WTC11 (cell line): ENCODE measurements at regions not wholly inside any gene's neighbourhood (a gene's known extent, or its start where the extent isn't known, plus 50 kb on each side); places are given as distances from the start of the nearest gene placed in this dataset.

ENCODE experiments used
- ATAC-seq: fragments of 200-7000 bp; cut with Tn5 transposase; 2 replicates; pipeline ENCODE4 v1.10.0; 2021; ENCODE audit warnings: mild to moderate bottlenecking, moderate library complexity
- CTCF ChIA-PET: fragments of 300-600 bp; sonication (Branson Sonifier 250); formaldehyde crosslinking; loops from one replicate; lab custom pipeline; 2021; ENCODE audit warnings: antibody characterized with exemption; lab: Charles Lee
- POLR2A ChIA-PET: fragments of 350-600 bp; sonication (Branson Sonifier 250); formaldehyde crosslinking; loops from one replicate; lab custom pipeline; 2021; ENCODE audit warnings: antibody characterized with exemption; lab: Charles Lee
- DNase-seq: peaks from one replicate; pipeline ENCODE4 v3.0.0; 2021; ENCODE audit warnings: low spot score
- H3K27ac Mint-ChIP-seq: 2 replicates; pipeline ENCODE4 v1.8.0; 2021; ENCODE audit warnings: mixed read lengths
- H3K27me3 Mint-ChIP-seq: 2 replicates; pipeline ENCODE4 v1.8.0; 2021; ENCODE audit warnings: low read depth, mild to moderate bottlenecking, moderate library complexity, mixed read lengths
- H3K36me3 Mint-ChIP-seq: 2 replicates; pipeline ENCODE4 v1.8.0; 2021; ENCODE audit warnings: mixed read lengths
- H3K4me1 Mint-ChIP-seq: 2 replicates; pipeline ENCODE4 v1.8.0; 2022; ENCODE audit warnings: mixed read lengths
- H3K4me3 Mint-ChIP-seq: 2 replicates; pipeline ENCODE4 v1.8.0; 2021; ENCODE audit warnings: mild to moderate bottlenecking, moderate library complexity, mixed read lengths
- H3K9me3 Mint-ChIP-seq: 2 replicates; pipeline ENCODE4 v1.8.0; 2021; ENCODE audit warnings: mixed read lengths
- ATF3 ChIP-seq: sonication (generic); formaldehyde crosslinking; conservative IDR thresholded peaks from 2 replicates; pipeline ENCODE4 v1.8.1; 2022; ENCODE audit warnings: mild to moderate bottlenecking, missing genetic modification reagents
- E2F4 ChIP-seq: sonication (generic); formaldehyde crosslinking; IDR thresholded peaks from 2 replicates; pipeline ENCODE4 v1.8.1; 2022; ENCODE audit warnings: low read depth, mild to moderate bottlenecking, moderate library complexity, missing genetic modification reagents, borderline replicate concordance
- ELF4 ChIP-seq: sonication (generic); formaldehyde crosslinking; IDR thresholded peaks from 2 replicates; pipeline ENCODE4 v1.8.1; 2022; ENCODE audit warnings: low read depth, mild to moderate bottlenecking, moderate library complexity, missing genetic modification reagents
- ERG ChIP-seq: fragments of 250-450 bp; sonication (Bioruptor Pico); IDR thresholded peaks from 2 replicates; pipeline ENCODE4 v1.8.0; 2021; ENCODE audit warnings: mild to moderate bottlenecking
- FOXK1 ChIP-seq: sonication (generic); formaldehyde crosslinking; IDR thresholded peaks from 2 replicates; pipeline ENCODE4 v1.8.0; 2022; ENCODE audit warnings: mild to moderate bottlenecking, moderate library complexity, missing genetic modification reagents
- JAZF1 ChIP-seq: fragments of 250-450 bp; sonication (Bioruptor Pico); IDR thresholded peaks from 2 replicates; pipeline ENCODE4 v1.9.0; 2021; ENCODE audit warnings: moderate library complexity, mild to moderate bottlenecking, inconsistent platforms
- MYBL2 ChIP-seq: sonication (generic); formaldehyde crosslinking; IDR thresholded peaks from 2 replicates; pipeline ENCODE4 v1.8.1; 2023; ENCODE audit warnings: mild to moderate bottlenecking, moderate library complexity, missing genetic modification reagents
- PRDM15 ChIP-seq: sonication (generic); formaldehyde crosslinking; IDR thresholded peaks from 2 replicates; pipeline ENCODE4 v1.8.0; 2022; ENCODE audit warnings: missing genetic modification reagents
- RORB ChIP-seq: fragments of 250-450 bp; sonication (Bioruptor Pico); IDR thresholded peaks from 2 replicates; pipeline ENCODE4 v1.9.0; 2021; ENCODE audit warnings: mild to moderate bottlenecking
- SP1 ChIP-seq: sonication (generic); formaldehyde crosslinking; conservative IDR thresholded peaks from 2 replicates; pipeline ENCODE4 v1.8.1; 2022; ENCODE audit warnings: missing genetic modification reagents
- TEAD4 ChIP-seq: sonication (generic); formaldehyde crosslinking; IDR thresholded peaks from 2 replicates; pipeline ENCODE4 v1.8.0; 2022; ENCODE audit warnings: mild to moderate bottlenecking, missing genetic modification reagents
- ZNF138 ChIP-seq: sonication (generic); formaldehyde crosslinking; conservative IDR thresholded peaks from 2 replicates; pipeline ENCODE4 v1.8.1; 2022; ENCODE audit warnings: mild to moderate bottlenecking, moderate library complexity, missing genetic modification reagents
- ZNF317 ChIP-seq: sonication (generic); formaldehyde crosslinking; IDR thresholded peaks from 2 replicates; pipeline ENCODE4 v1.8.1; 2023; ENCODE audit warnings: low read depth, mild to moderate bottlenecking, moderate library complexity, missing genetic modification reagents, borderline replicate concordance
- ZNF512 ChIP-seq: sonication (generic); formaldehyde crosslinking; IDR thresholded peaks from 2 replicates; pipeline ENCODE4 v1.8.1; 2022; ENCODE audit warnings: missing genetic modification reagents, borderline replicate concordance

GRCh38 chr1:212155219-212155618 is 119.7 kb downstream of the DTL start:
- ATAC-seq (no peak), DNase-seq (no peak)
- H3K9me3 Mint-ChIP-seq, result peaks cover 10% of the 10 kb centered on the region
- ChIA-PET POLR2A (no interaction called here), CTCF (no interaction called here)
- H3K27me3 Mint-ChIP-seq, result no peaks in the 10 kb centered on the region
- no peak for TF ChIP-seq SP1
- TF ChIP-seq ERG (CRISPR knock-in tag), result no peak
- no peak for TF ChIP-seq ZNF138
- no peak for TF ChIP-seq E2F4
- TF ChIP-seq ZNF512, result no peak
- TF ChIP-seq FOXK1 (CRISPR knock-in tag), result no peak
- TF ChIP-seq ELF4 (CRISPR knock-in tag), result no peak
- TF ChIP-seq ZNF317 (CRISPR knock-in tag), result no peak
- no peaks in the 10 kb centered on the region for H3K36me3 Mint-ChIP-seq
- H3K27ac Mint-ChIP-seq, result no peak overlapping the region
- H3K4me3 Mint-ChIP-seq, result no peak overlapping the region
- peaks cover 6% of the 10 kb centered on the region for H3K4me1 Mint-ChIP-seq

- TF ChIP-seq MYBL2 (CRISPR knock-in tag) (no peak), ATF3 (CRISPR knock-in tag) (no peak), JAZF1 (CRISPR knock-in tag) (no peak), RORB (CRISPR knock-in tag) (no peak), PRDM15 (CRISPR knock-in tag) (no peak), TEAD4 (CRISPR knock-in tag) (no peak)
- ATAC-seq, result no peak
- no peak overlapping the region for H3K4me3 Mint-ChIP-seq
- H3K27ac Mint-ChIP-seq, result 0 out of 2 replicates have a peak overlapping the region, but pooled peaks have one; percentile 33
- H3K27me3 Mint-ChIP-seq, result no peaks in the 10 kb centered on the region
- H3K4me1 Mint-ChIP-seq, result no peaks in the 10 kb centered on the region
- DNase-seq, result no peak
- POLR2A ChIA-PET, result no interaction called here
- CTCF ChIA-PET, result no interaction called here
- H3K9me3 Mint-ChIP-seq, result peaks cover 10% of the 10 kb centered on the region
- no peaks in the 10 kb centered on the region for H3K36me3 Mint-ChIP-seq
Observed at GRCh38 chr1:212157252-212157651, 121.7 kb downstream of the DTL start.
